ENCODE measurements at regions not wholly inside any gene's neighbourhood (a gene's known extent, or its start where the extent isn't known, plus 50 kb on each side); places are given as distances from the start of the nearest gene placed in this dataset.
A peak's percentile ranks its signal among the peaks of the same experiment; 100 is the strongest.

DNA sequence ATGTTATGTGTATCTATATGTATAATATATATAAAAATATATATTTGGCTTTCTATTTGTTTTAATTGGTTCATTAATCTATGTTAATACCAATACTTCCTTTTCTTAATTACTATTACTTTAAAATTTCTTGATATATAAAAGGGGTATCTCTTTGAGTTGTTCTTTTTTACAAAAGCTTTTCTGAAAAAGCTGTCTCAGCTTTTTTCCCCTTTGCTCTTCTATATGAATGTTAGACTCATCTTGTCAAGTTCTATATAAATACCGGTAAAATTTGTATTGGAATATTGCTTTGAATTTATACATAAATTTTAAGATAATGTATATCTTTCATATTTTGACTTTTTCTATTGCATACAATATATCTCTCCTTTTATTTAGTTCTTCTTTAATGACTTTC is 139.8 kb upstream of the FOXG1 start:
- ChIA-PET CTCF (no interaction called here), POLR2A (ENCODE audit: unreplicated experiment) (no interaction called here)
- intact Hi-C loops (cut with micrococcal nuclease) = no loop called here
- Histone ChIP-seq H3K4me3 (ENCODE audit: insufficient read depth, low read depth, low read length) (no peak overlapping the region), H3K9ac (ENCODE audit: low read depth, low read length) (no peak overlapping the region), H3K4me2 (ENCODE audit: low read depth, low read length) (no peak overlapping the region), H2BK120ac (ENCODE audit: low read depth, low read length) (no peak overlapping the region), H2AFZ (replicated peaks; ENCODE audit: low read length, poor library complexity) (no peak overlapping the region), H2AK5ac (ENCODE audit: low read depth, low read length) (no peak overlapping the region), H3K36me3 (ENCODE audit: control insufficient read depth, insufficient read depth, low read length) (no peaks in the 10 kb centered on the region), H2AK9ac (replicated peaks; ENCODE audit: low read depth, low read length, poor library complexity) (no peak overlapping the region), H4K8ac (ENCODE audit: low read depth in 2 of 2, low read length in 2 of 2) (no peak overlapping the region), H3K14ac (replicated peaks; ENCODE audit: low read depth, low read length) (no peak overlapping the region), H4K20me1 (ENCODE audit: insufficient read depth, low read length) (no peaks in the 10 kb centered on the region), H4K5ac (ENCODE audit: low read depth, low read length) (no peak overlapping the region), H2BK20ac (ENCODE audit: low read depth, low read length) (no peak overlapping the region), H3K27me3 (ENCODE audit: control insufficient read depth, insufficient read depth, low read length) (no peaks in the 10 kb centered on the region), H3K4me1 (ENCODE audit: control insufficient read depth, insufficient read depth, low read length) (no peaks in the 10 kb centered on the region), H3K4ac (ENCODE audit: low read depth, low read length) (no peak overlapping the region), H3K79me1 (ENCODE audit: low read depth in 1 of 2, low read length in 2 of 2) (no peaks in the 10 kb centered on the region), H2BK5ac (ENCODE audit: low read depth, low read length, poor library complexity, severe bottlenecking) (no peak overlapping the region), H3K27ac (ENCODE audit: insufficient read depth, low read length) (no peak overlapping the region), H3K9me3 (ENCODE audit: control insufficient read depth, insufficient read depth, low read length) (0 out of 2 replicates have a peak, but pooled peaks cover 2% of the 10 kb centered on the region), H3K23ac (ENCODE audit: low read depth, low read length) (no peak overlapping the region), H3K9me1 (ENCODE audit: insufficient read depth, low read length) (no peaks in the 10 kb centered on the region), H4K91ac (ENCODE audit: insufficient read depth, low read depth, low read length) (no peak overlapping the region), H2BK15ac (ENCODE audit: low read depth, low read length) (no peak overlapping the region), H3K18ac (ENCODE audit: low read depth, low read length) (no peak overlapping the region), H3K56ac (ENCODE audit: extremely low read depth, insufficient read depth, low read length) (no peak overlapping the region)
- in situ Hi-C loops (cut with MboI; ENCODE audit: low sequenced_read_pairs) = no loop called here
- no TSS peak for BruUV-seq (replicated peaks)
- ATAC-seq (ENCODE audit: low read depth) (no peak), DNase-seq (no peak)
- TF ChIP-seq MAFK (IDR thresholded peaks at IDR 0.05; ENCODE audit: low read depth, low read length) (peak; percentile 21; the same call in 1 of the 2 replicates), BHLHE40 (IDR thresholded peaks at IDR 0.05; ENCODE audit: low read depth, low read length) (no peak)
- no CpG with 5 or more reads among the region's 1 CpG for WGBS, 2 experiments (ENCODE audit: extremely low coverage in 2 of 2, insufficient read length in 1 of 2)
- dilution Hi-C loops (cut with HindIII; ENCODE audit: low sequenced_read_pairs, unreplicated experiment) = no loop called here

Data from IMR-90 (cell line).